HUES64 (cell line): ENCODE measurements at regions not wholly inside any gene's neighbourhood (a gene's known extent, or its start where the extent isn't known, plus 50 kb on each side); places are given as distances from the start of the nearest gene placed in this dataset.

Source experiments
- H3K27ac ChIP-seq: 2 replicates; pipeline ENCODE4 v1.7.0; 2013; ENCODE audit warnings: low read depth, low read length, inconsistent platforms
- H3K27me3 ChIP-seq: 2 replicates; pipeline ENCODE4 v1.6.1; 2013; ENCODE audit warnings: mild to moderate bottlenecking, low read length; ENCODE audit not compliant: insufficient read depth
- H3K36me3 ChIP-seq: 2 replicates; pipeline ENCODE4 v1.6.1; 2013; ENCODE audit warnings: mild to moderate bottlenecking, low read length; ENCODE audit not compliant: insufficient read depth
- H3K4me1 ChIP-seq: 2 replicates; pipeline ENCODE4 v1.6.1; 2013; ENCODE audit warnings: mild to moderate bottlenecking, low read length, moderate library complexity; ENCODE audit not compliant: insufficient read depth
- H3K4me3 ChIP-seq: 2 replicates; pipeline ENCODE4 v1.5.1; 2013; ENCODE audit warnings: mild to moderate bottlenecking, low read length, moderate library complexity
- H3K9ac ChIP-seq: 2 replicates; pipeline ENCODE4 v1.6.1; 2013; ENCODE audit warnings: mild to moderate bottlenecking, low read depth, low read length
- H3K9me3 ChIP-seq: 2 replicates; pipeline ENCODE4 v1.6.1; 2013; ENCODE audit warnings: low read depth, low read length; ENCODE audit not compliant: insufficient read depth
- WGBS: fragments of 150-250, 120-280 bp; methylation state at CpG from one replicate; pipeline ENCODE4 v1.1.7; 2013; ENCODE audit warnings: missing lambda C conversion rate; 5-methylcytosine and 5-hydroxymethylcytosine counted together

- Histone ChIP-seq H3K27me3 (no peaks in the 10 kb centered on the region), H3K9ac (no peak overlapping the region), H3K9me3 (no peaks in the 10 kb centered on the region), H3K27ac (no peak overlapping the region), H3K36me3 (no peaks in the 10 kb centered on the region), H3K4me3 (no peak overlapping the region), H3K4me1 (peaks cover 28% of the 10 kb centered on the region)
- WGBS: 57% methylated on average over 2 of the region's 2 CpGs
These were observed 242.5 kb upstream of the ATP2B1 start for GRCh38 chr12:89951050-89951693.

GRCh38 chr12:89950421-89950820 lies 241.8 kb upstream of the ATP2B1 start:
- 71% methylated on average over 1 of the region's 1 CpG for WGBS
- Histone ChIP-seq H3K4me1 (peaks cover 28% of the 10 kb centered on the region), H3K4me3 (no peak overlapping the region), H3K27ac (no peak overlapping the region), H3K9me3 (no peaks in the 10 kb centered on the region), H3K36me3 (no peaks in the 10 kb centered on the region), H3K27me3 (no peaks in the 10 kb centered on the region), H3K9ac (no peak overlapping the region)

GRCh38 chr12:89949457-89950195 lies 241.0 kb upstream of the ATP2B1 start:
- WGBS: 88% methylated on average over 4 of the region's 4 CpGs
- H3K4me1 ChIP-seq: peaks cover 28% of the 10 kb centered on the region

GRCh38 chr12:89948271-89949175 lies 239.9 kb upstream of the ATP2B1 start:
- no peak overlapping the region for H3K4me3 ChIP-seq
- H3K4me1 ChIP-seq: peaks cover 28% of the 10 kb centered on the region
- H3K27ac ChIP-seq: no peak overlapping the region
- H3K36me3 ChIP-seq: no peaks in the 10 kb centered on the region
- no peak overlapping the region for H3K9ac ChIP-seq
- 79% methylated on average over 1 of the region's 1 CpG for WGBS
- no peaks in the 10 kb centered on the region for H3K9me3 ChIP-seq
- H3K27me3 ChIP-seq: no peaks in the 10 kb centered on the region

More at GRCh38 chr12:89949457-89950195, 241.0 kb upstream of the ATP2B1 start:
- Histone ChIP-seq H3K9me3 (no peaks in the 10 kb centered on the region), H3K9ac (no peak overlapping the region), H3K27me3 (no peaks in the 10 kb centered on the region), H3K4me3 (no peak overlapping the region), H3K36me3 (no peaks in the 10 kb centered on the region), H3K27ac (no peak overlapping the region)

- no peaks in the 10 kb centered on the region for H3K27me3 ChIP-seq
- H3K27ac ChIP-seq: 0 out of 2 replicates have a peak overlapping the region, but pooled peaks have one; percentile 11
- H3K4me1 ChIP-seq: peaks cover 28% of the 10 kb centered on the region
- H3K9me3 ChIP-seq: no peaks in the 10 kb centered on the region
- H3K36me3 ChIP-seq: no peaks in the 10 kb centered on the region
- H3K9ac ChIP-seq: peak overlapping the region; percentile 24; the same call in 1 of the 2 replicates
- 60% methylated on average over 3 of the region's 5 CpGs for WGBS
- H3K4me3 ChIP-seq: no peak overlapping the region
These were observed 239.0 kb upstream of the ATP2B1 start for GRCh38 chr12:89947437-89948270.

GRCh38 chr12:89946518-89947135 lies 238.0 kb upstream of the ATP2B1 start:
- Histone ChIP-seq H3K4me3 (no peak overlapping the region), H3K36me3 (no peaks in the 10 kb centered on the region), H3K27me3 (no peaks in the 10 kb centered on the region), H3K27ac (no peak overlapping the region), H3K9me3 (no peaks in the 10 kb centered on the region), H3K4me1 (peaks cover 28% of the 10 kb centered on the region), H3K9ac (no peak overlapping the region)
- 94% methylated on average over 5 of the region's 6 CpGs for WGBS

GRCh38 chr12:89945123-89945522 lies 236.5 kb upstream of the ATP2B1 start:
- H3K4me1 ChIP-seq: peaks cover 28% of the 10 kb centered on the region

GRCh38 chr12:89943463-89943862 lies 234.8 kb upstream of the ATP2B1 start:
- peaks cover 23% of the 10 kb centered on the region for H3K4me1 ChIP-seq
- no peaks in the 10 kb centered on the region for H3K27me3 ChIP-seq
- H3K27ac ChIP-seq: no peak overlapping the region
- no peak overlapping the region for H3K9ac ChIP-seq
- H3K36me3 ChIP-seq: no peaks in the 10 kb centered on the region
- no peaks in the 10 kb centered on the region for H3K9me3 ChIP-seq
- H3K4me3 ChIP-seq: no peak overlapping the region

More at GRCh38 chr12:89945123-89945522, 236.5 kb upstream of the ATP2B1 start:
- Histone ChIP-seq H3K4me3 (no peak overlapping the region), H3K27ac (no peak overlapping the region), H3K36me3 (no peaks in the 10 kb centered on the region), H3K9me3 (no peaks in the 10 kb centered on the region), H3K27me3 (no peaks in the 10 kb centered on the region), H3K9ac (no peak overlapping the region)

GRCh38 chr12:89941436-89941835 lies 232.8 kb upstream of the ATP2B1 start:
- WGBS: 97% methylated on average over 2 of the region's 2 CpGs

GRCh38 chr12:89939522-89940215 lies 231.0 kb upstream of the ATP2B1 start:
- H3K4me1 ChIP-seq: peaks cover 17% of the 10 kb centered on the region; the same call in 1 of the 2 replicates
- H3K9me3 ChIP-seq: no peaks in the 10 kb centered on the region
- H3K36me3 ChIP-seq: no peaks in the 10 kb centered on the region
- H3K27ac ChIP-seq: no peak overlapping the region
- no peak overlapping the region for H3K4me3 ChIP-seq
- H3K27me3 ChIP-seq: no peaks in the 10 kb centered on the region
- 100% methylated on average over 1 of the region's 1 CpG for WGBS
- H3K9ac ChIP-seq: no peak overlapping the region

More at GRCh38 chr12:89941436-89941835, 232.8 kb upstream of the ATP2B1 start:
- H3K36me3 ChIP-seq: no peaks in the 10 kb centered on the region
- no peak overlapping the region for H3K27ac ChIP-seq
- H3K9me3 ChIP-seq: no peaks in the 10 kb centered on the region
- H3K9ac ChIP-seq: no peak overlapping the region
- H3K4me1 ChIP-seq: peaks cover 17% of the 10 kb centered on the region; the same call in 1 of the 2 replicates
- no peaks in the 10 kb centered on the region for H3K27me3 ChIP-seq
- H3K4me3 ChIP-seq: no peak overlapping the region
